ENCODE measurements at regions not wholly inside any gene's neighbourhood (a gene's known extent, or its start where the extent isn't known, plus 50 kb on each side); places are given as distances from the start of the nearest gene placed in this dataset.
A peak's percentile ranks its signal among the peaks of the same experiment; 100 is the strongest.
"Not testable (repeated sequence)": the region's sequence is repeated elsewhere in the genome, so short reads cannot be mapped to it uniquely, and the experiment has no call there.

- TF ChIP-seq, protein P1, sequence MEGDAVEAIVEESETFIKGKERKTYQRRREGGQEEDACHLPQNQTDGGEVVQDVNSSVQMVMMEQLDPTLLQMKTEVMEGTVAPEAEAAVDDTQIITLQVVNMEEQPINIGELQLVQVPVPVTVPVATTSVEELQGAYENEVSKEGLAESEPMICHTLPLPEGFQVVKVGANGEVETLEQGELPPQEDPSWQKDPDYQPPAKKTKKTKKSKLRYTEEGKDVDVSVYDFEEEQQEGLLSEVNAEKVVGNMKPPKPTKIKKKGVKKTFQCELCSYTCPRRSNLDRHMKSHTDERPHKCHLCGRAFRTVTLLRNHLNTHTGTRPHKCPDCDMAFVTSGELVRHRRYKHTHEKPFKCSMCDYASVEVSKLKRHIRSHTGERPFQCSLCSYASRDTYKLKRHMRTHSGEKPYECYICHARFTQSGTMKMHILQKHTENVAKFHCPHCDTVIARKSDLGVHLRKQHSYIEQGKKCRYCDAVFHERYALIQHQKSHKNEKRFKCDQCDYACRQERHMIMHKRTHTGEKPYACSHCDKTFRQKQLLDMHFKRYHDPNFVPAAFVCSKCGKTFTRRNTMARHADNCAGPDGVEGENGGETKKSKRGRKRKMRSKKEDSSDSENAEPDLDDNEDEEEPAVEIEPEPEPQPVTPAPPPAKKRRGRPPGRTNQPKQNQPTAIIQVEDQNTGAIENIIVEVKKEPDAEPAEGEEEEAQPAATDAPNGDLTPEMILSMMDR (conservative IDR thresholded peaks at IDR 0.05; ENCODE audit: low read depth in 2 of 2): no peak
- TF ChIP-seq ZNF331 (CRISPR knock-in tag; IDR thresholded peaks at IDR 0.05; ENCODE audit: low read depth): no peak
Observed at GRCh38 chr12:75742048-75742447, 230.6 kb upstream of the KRR1 start (continued).

- Histone ChIP-seq H3F3A (replicated peaks; ENCODE audit: low read depth) (no peaks in the 10 kb centered on the region), H3K27me3 (ENCODE audit: insufficient read depth) (no peaks in the 10 kb centered on the region), H3K4me1 (ENCODE audit: insufficient read depth) (peaks cover 7% of the 10 kb centered on the region; the same call in 1 of the 2 replicates), H3K27ac (ENCODE audit: low read depth) (no peak overlapping the region), H3K79me2 (replicated peaks; ENCODE audit: insufficient read depth) (no peaks in the 10 kb centered on the region), H4K20me1 (replicated peaks; ENCODE audit: insufficient read depth) (no peaks in the 10 kb centered on the region), H3K36me3 (ENCODE audit: insufficient read depth) (no peaks in the 10 kb centered on the region), H3K4me3 (no peak overlapping the region), H2AFZ (no peak overlapping the region), H3K4me2 (no peak overlapping the region), H3K9me2 (ENCODE audit: insufficient read depth) (no peaks in the 10 kb centered on the region; the same call in 1 of the 2 replicates)
- H3K4me1 Mint-ChIP-seq: peaks cover 6% of the 10 kb centered on the region
- no peak for DNase-seq (ENCODE audit: low spot score)
- TF ChIP-seq NANOG (IDR thresholded peaks at IDR 0.05; ENCODE audit: borderline replicate concordance) (no peak), ZNF331 (CRISPR knock-in tag; IDR thresholded peaks at IDR 0.05; ENCODE audit: low read depth) (no peak), ZNF114 (CRISPR knock-in tag; IDR thresholded peaks at IDR 0.05) (no peak), ETS1 (IDR thresholded peaks at IDR 0.05) (no peak), ZNF462 (CRISPR knock-in tag; IDR thresholded peaks at IDR 0.05) (no peak), JUNB (IDR thresholded peaks at IDR 0.05; ENCODE audit: unreplicated experiment) (no peak), CREB1 (CRISPR knock-in tag; IDR thresholded peaks at IDR 0.05; ENCODE audit: low read depth) (no peak)
- TF ChIP-seq, protein P1 (conservative IDR thresholded peaks at IDR 0.05; ENCODE audit: low read depth in 2 of 2): no peak
- H3K36me3 Mint-ChIP-seq (ENCODE audit: low read depth): no peaks in the 10 kb centered on the region; the same call in 2 of the 3 replicates
- no peaks in the 10 kb centered on the region for H3K9me3 Mint-ChIP-seq
- H3K27me3 Mint-ChIP-seq (ENCODE audit: insufficient read depth, low read depth, poor library complexity): peaks cover 8% of the 10 kb centered on the region
- ATAC-seq: no peak
- H3K27ac Mint-ChIP-seq: peak overlapping the region; percentile 2; the same call in 1 of the 2 replicates
- H3K4me3 Mint-ChIP-seq: no peak overlapping the region
Observed at GRCh38 chr12:75739912-75740311, 228.5 kb upstream of the KRR1 start.

DNA sequence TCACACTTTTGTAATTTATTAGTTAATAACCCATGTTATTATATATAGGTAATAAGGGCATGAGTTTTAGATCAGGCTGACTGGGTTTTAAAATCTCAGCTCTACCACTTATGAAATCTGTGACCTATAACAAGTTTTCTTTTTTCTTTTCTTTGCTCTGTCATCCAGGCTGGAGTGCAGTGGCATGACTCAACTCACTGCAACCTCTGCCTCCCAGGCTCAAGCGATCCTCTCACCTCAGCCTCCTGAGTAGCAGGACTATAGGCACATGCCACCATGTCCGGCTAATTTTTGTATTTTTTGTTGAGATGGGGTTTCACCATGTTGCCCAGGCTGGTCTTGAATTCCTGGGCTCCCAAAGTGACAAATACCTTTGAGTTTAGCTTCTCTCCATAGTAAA, 227.7 kb upstream of the KRR1 start:
- H3F3A ChIP-seq (replicated peaks; ENCODE audit: low read depth); H3K27me3 ChIP-seq (ENCODE audit: insufficient read depth); H3K79me2 ChIP-seq (replicated peaks; ENCODE audit: insufficient read depth); H3K27ac ChIP-seq (ENCODE audit: low read depth); H3K27ac Mint-ChIP-seq; H3K4me1 ChIP-seq (ENCODE audit: insufficient read depth); H3K36me3 ChIP-seq (ENCODE audit: insufficient read depth); DNase-seq (ENCODE audit: low spot score); H4K20me1 ChIP-seq (replicated peaks; ENCODE audit: insufficient read depth); H3K27me3 Mint-ChIP-seq (ENCODE audit: insufficient read depth, low read depth, poor library complexity); H3K4me1 Mint-ChIP-seq; H3K4me3 ChIP-seq; H3K9me3 Mint-ChIP-seq; H3K36me3 Mint-ChIP-seq (ENCODE audit: low read depth); H3K9me2 ChIP-seq (ENCODE audit: insufficient read depth); ATAC-seq; H3K4me2 ChIP-seq; H3K4me3 Mint-ChIP-seq; H2AFZ ChIP-seq: not testable (repeated sequence)

All from GM23338 (cell line).